T47D (cell line): ENCODE measurements at regions not wholly inside any gene's neighbourhood (a gene's known extent, or its start where the extent isn't known, plus 50 kb on each side); places are given as distances from the start of the nearest gene placed in this dataset.
A peak's percentile ranks its signal among the peaks of the same experiment; 100 is the strongest.
"Not testable (repeated sequence)": the region's sequence is repeated elsewhere in the genome, so short reads cannot be mapped to it uniquely, and the experiment has no call there.

Source experiments
- DNase-seq, 2 experiments: peaks; one replicate each; pipeline versions ENCODE4 v3.0.0 to v3.0.0-alpha.2; 2011 to 2012; ENCODE audit warnings: low read depth in 1 of 2, low spot score in 1 of 2
- JUND ChIP-seq: IDR thresholded peaks from 2 replicates; pipeline ENCODE4 v1.6.1; 2012; ENCODE audit warnings: low read depth
- in situ Hi-C: cut with HindIII; loops from 2 replicates; pipeline ENCODE4 v1.10.0; 2016; ENCODE audit warnings: low sequenced_read_pairs, low pct_unique_long_range_greater_than_20kb

DNA sequence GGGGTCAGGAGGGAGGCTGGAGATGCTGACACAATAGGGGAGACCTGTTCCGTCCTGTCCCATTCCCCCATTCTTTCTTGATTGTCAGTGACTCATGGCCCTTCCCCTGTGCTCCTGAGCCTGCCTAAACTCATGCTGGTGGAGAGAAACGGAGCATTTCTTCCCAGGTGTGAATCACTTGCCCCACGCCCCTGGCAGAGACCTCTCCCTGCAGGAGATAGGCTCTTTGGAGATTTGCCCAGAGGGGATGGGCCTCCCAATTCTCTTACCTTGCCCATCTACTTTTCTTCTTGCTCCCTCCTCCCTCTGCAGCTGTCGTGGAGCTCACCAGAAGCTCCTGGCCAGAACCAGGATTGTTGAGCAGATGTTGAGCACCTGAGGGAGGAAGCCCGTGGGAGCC, 121.9 kb upstream of the OR9Q1 start:
- no peak for TF ChIP-seq JUND
- DNase-seq: no peak
- in situ Hi-C loops: no loop called here

DNA sequence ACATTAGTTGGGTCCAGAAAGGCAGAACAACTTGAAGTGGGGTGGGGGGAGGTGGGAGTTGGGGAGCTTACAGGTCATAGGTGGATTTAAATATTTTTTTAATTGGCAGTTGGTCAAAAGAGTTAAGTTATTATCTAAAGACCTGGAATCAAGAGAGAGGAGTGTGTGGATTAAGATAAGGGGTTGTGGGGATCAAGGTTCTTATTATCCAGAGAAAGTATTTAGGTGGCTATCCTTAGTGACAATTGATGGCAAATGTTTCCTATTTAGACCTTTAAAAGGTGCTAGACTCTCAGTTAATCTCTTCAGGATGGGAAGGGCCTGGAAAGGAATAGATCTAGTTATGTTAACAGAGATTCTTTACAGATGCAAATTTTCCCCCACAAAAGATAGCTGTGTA, 120.7 kb upstream of the OR9Q1 start:
- TF ChIP-seq JUND: no peak
- DNase-seq: no peak
- in situ Hi-C loops: no loop called here

DNA sequence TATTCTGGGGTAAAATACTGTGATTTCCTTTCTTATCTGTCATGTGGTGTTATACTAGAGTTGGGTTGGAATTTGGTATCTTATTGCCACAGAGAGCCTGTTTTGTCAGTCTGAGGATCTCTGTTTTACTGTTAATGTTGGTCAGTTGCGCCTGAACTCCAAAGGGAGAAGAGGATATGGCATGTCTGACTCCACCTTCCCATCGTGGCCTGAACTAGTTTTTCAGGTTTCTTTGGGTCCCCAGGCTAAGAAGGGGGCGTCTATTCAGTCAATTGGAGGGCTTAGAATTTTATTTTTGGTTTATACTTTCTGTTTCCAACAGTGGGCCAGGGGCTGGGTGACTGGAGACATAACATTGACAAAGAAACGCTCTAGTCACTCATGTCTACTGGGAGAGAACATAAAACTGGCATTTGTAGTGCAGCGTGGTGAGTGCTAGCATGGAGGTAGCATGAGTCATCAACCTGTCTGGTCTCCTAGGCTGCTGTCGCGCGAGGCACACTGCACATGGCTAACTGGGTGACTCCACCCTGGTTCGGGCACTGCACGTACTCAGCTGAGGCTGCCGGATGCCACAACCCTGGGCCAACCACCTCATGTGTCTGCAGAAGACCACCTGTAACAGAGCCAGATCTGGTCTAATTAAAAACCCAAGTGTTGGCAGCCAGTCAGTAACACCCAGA, 120.1 kb upstream of the OR9Q1 start:
- DNase-seq: peak; percentile 31 to 76

DNA sequence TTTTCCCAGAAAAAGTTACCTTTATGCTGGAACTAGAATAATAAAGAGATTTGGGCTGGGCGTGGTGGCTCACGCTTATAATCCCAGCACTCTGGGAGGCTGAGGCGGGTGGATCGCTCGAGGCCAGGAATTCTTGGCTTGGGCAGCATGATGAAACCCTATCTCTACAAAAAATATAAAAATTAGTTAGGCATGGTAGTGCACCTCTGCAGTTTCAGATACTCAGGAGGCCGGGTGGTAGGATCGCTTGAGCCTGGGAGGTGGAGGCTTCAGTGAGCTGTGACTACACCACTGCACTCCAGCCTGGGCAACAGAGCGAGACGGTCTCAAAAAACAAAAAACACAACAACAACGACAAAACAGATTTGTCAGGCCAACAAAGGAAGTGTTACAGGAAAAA, 119.3 kb upstream of the OR9Q1 start:
- TF ChIP-seq JUND: no peak
- in situ Hi-C loops: no loop called here
- DNase-seq: peak in 1 of 2 experiments; percentile 12

More for the DNA sequence above, 120.1 kb upstream of the OR9Q1 start:
- peak; percentile 26; the same call in 1 of the 2 replicates for TF ChIP-seq JUND
- in situ Hi-C loops: no loop called here

DNA sequence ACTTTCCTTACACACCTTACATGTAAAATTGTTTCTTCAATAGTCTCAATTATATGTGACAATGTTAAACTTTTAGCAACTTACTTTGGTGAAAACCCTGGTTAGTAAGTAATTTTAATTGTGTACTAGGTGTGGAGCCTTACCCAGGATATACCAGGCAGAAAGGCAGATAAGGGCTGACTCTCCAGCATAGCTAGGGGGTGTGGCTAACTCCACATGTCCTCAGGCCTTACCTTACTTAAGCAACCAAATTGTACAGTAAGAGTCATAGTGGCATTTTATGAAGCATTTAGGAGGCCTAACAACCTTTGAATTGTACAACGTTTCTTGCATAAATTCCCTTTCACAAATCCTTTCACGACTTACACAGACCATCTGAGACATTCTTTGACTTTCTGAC, 118.2 kb upstream of the OR9Q1 start:
- in situ Hi-C loops: no loop called here
- no peak for DNase-seq

DNA sequence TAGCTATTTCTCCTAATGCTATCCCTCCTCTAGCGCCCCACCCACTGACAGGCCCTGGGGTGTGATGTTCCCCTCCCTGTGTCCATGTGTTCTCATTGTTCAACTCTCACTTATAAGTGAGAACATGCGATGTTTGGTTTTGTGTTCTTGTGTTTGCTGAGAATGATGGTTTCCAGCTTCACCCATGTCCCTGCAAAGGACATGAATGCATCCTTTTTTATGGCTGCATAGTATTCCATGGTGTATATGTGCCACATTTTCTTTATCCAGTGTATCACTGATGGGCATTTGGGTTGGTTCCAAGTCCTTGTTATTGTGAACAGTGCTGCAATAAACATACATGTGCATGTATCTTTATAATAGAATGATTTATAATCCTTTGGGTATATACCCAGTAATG, 115.3 kb upstream of the OR9Q1 start:
- DNase-seq: not testable (repeated sequence)

More for the DNA sequence above, 118.2 kb upstream of the OR9Q1 start:
- TF ChIP-seq JUND: no peak

DNA sequence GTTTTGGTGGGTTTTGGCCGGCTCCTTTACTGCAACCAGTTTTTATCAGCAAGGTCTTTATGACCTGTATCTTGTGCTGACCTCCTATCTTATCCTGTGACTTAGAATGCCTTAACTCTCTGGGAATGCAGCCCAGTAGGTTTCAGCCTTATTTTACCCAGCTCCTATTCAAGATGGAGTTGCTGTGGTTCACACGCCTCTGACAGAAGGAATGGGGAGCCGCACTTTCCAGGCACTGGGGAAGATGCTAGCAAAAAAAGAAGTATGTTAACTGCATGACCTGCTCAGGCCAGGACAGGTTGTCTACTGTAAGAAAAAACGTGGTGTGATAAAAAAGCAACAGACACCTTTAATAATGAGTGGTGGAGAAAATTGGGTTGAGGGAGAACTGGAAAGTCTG, 112.2 kb upstream of the OR9Q1 start:
- in situ Hi-C loops, DNase-seq: not testable (repeated sequence)

More for the DNA sequence above, 115.3 kb upstream of the OR9Q1 start:
- in situ Hi-C loops: not testable (repeated sequence)

DNA sequence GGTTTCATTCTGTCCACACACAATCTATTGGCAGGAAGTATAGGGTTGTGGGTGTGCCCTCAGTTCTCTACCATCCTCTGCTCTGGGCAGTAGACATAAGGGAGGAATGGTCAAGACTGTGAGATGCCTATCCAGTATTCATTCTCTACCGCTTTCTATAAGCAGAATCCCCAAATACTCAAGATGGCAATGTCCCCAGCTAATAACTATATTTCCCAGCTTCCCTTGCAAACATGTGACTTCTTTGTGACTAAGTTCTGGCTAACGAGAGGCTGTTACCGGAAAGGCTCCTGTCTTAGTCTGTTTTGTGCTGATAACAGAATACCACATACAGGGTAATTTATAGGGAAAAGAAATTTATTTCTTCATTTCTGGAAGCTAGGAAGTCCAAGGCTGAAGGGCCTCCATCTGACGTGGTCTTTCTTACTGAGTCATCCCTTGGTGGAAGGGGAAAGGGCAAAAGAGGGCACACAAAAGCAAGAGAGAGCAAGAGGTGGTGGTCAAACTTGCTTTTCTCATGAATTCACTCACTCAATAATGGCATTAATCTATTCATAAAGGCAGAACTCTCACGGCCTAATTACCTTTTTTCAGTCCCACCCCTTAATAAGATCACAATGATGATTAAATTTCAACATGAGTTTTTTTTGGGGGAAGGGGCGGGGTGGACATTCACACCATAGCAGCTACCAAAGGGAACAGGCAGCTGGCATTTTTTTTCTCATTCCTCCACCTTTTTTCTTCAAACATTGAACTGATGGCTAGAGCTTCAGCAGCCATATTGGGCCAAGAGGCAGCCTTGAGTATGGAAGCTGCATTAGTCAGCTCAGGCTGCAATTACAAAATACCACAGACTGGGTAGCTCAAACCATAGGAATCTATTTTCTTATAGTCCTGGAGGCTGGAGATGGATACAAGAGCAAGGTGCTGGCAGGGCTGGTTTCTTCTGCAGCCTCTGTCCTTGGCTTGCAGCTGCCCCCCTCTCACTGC, 109.7 kb upstream of the OR9Q1 start:
- in situ Hi-C loops: no loop called here
- TF ChIP-seq JUND: no peak
- no peak for DNase-seq

DNA sequence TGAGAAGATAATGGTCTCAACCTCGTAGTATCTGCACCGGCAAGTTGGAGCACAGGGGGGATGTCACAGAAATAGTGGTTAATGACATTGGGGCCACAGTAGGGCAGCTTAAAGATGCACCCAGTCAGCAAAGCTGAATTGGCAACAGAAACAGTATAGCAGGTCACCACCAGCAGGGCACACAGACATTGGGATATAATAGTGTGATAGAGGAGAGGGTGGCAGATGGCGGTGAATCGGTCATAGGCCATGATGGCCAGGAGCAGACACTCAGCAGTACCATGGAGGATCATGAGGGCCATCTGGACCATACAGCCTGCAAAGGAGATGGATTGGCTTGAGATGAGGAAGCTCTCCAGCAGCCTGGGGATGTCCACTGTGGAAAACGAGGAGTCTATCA, 106.0 kb upstream of the OR9Q1 start:
- no peak for DNase-seq
- in situ Hi-C loops: no loop called here
- no peak for TF ChIP-seq JUND

DNA sequence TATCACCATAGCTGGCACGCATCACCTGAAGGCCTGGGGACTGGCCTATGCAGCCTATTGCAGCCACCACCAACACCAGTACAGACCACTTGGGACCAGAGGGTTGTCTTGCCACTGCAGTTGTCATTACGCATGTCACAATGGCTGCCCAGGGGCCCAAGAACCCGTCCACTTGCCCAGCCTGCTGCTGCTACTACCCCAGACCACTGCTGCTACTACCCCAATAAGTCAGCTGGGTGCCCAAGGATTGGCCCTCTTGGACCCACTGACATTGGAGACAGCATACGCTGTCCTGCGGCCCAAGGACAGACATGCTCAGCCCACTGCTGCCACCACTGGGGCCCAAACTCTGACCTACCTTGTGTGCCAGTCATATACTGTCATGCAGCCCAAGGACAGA, 102.7 kb upstream of the OR9Q1 start:
- no peak for TF ChIP-seq JUND
- in situ Hi-C loops: no loop called here
- DNase-seq: no peak

DNA sequence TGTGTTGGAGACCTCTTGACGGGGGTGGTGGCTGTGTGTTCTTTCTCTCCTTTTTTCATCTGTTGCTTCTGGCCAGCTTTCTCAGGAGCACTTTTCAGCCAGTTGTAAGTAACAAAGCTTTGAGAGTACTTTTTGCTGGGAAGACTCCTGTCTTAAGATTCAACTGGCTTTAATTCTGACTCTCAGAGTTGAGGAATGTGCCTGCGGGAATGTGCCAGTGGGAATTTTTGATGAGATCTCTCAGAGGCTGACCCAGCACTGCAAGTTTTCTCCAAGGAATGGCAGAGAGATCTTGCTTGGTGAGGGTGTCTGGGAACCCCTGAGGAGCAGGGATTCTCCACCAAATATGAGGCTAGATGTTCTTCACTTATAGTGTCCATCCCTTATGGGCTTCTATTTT, 91.6 kb upstream of the OR9Q1 start:
- no peak for TF ChIP-seq JUND

DNA sequence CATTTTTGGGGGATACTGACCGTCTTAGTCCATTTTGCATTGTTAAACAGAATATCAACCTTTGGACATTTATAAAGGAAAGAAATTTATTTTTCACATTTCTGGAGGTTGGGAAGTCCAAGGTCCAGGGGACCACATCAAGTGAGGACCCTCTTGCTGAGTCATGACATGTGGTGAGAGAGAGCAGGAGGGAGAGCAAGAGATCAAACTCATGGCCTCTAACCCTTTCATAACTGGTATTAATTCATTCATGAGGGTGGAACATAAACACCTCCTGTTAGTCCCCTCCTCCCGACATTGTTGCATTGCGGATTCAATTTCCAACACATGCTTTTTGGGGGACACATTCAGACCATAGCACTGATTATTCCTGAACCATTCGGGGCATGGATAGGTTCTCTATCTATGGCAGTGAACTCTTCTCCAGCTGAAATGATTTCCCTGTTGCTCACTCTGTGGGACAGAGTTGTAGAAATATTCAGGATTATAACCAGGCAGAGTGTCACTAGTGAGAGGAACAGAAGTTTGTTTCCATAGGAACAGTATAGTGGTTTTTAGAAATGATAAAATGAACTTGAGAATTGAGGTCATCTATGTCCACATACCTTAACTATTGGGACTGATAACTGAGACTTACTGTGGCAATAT, 88.2 kb upstream of the OR9Q1 start:
- no peak for DNase-seq
- in situ Hi-C loops: no loop called here
- no peak for TF ChIP-seq JUND

More for the DNA sequence above, 91.6 kb upstream of the OR9Q1 start:
- peak in 1 of 2 experiments; percentile 16 for DNase-seq
- in situ Hi-C loops: no loop called here

DNA sequence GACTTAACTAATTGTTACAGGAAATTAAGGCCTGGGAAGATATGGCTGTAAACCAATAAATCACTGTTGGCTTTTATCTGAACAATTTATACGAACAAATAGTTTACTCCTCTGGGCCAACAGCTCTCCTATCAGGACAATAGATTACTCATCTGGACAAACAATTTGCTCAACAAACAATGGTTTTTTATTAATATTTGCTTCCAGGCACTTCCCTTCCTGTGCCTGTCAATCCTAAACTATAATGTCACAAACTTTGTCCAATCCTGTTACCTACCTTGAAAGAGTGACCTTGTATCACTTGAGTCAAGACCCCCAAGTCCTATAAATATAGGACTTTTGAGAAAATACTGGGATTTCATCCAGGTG, 87.6 kb upstream of the OR9Q1 start:
- in situ Hi-C loops: no loop called here
- TF ChIP-seq JUND: no peak
- DNase-seq: no peak
